Activated T-cell treated with anti-CD3 and anti-CD28 coated beads, Interleukin-2, amount 50 U/mL, for 72 hours (primary cell): ENCODE measurements at regions not wholly inside any gene's neighbourhood (a gene's known extent, or its start where the extent isn't known, plus 50 kb on each side); places are given as distances from the start of the nearest gene placed in this dataset.
"Not testable (repeated sequence)": the region's sequence is repeated elsewhere in the genome, so short reads cannot be mapped to it uniquely, and the experiment has no call there.

Experiments used
- ATAC-seq, 2 donors: fragments of 150-1000 bp; cut with Tn5 transposase; replicated peaks in 1 of 2; 2 replicates each; pipeline ENCODE4 v1.10.0; 2021; ENCODE audit warnings: moderate library complexity in 2 of 2, mild to moderate bottlenecking in 1 of 2
- DNase-seq, 2 donors: peaks; one replicate each; pipeline ENCODE4 v3.0.0; 2021 to 2022; ENCODE audit warnings: mixed read lengths in 1 of 2
- H3K27ac Mint-ChIP-seq: one replicate; pipeline ENCODE4 v1.8.0; 2022; ENCODE audit warnings: mild to moderate bottlenecking, moderate library complexity, mixed read lengths
- H3K27me3 Mint-ChIP-seq: one replicate; pipeline ENCODE4 v1.8.0; 2022; ENCODE audit warnings: low read depth, mixed read lengths
- H3K36me3 Mint-ChIP-seq, 2 donors: one replicate each; pipeline ENCODE4 v1.8.0; 2022; ENCODE audit warnings: mixed read lengths in 2 of 2, mild to moderate bottlenecking in 1 of 2; ENCODE audit not compliant: insufficient read depth in 2 of 2
- H3K4me1 Mint-ChIP-seq: one replicate; pipeline ENCODE4 v1.8.0; 2022; ENCODE audit warnings: low read depth, mixed read lengths
- H3K4me3 Mint-ChIP-seq, 2 donors: one replicate each; pipeline ENCODE4 v1.8.0; 2022; ENCODE audit warnings: mild to moderate bottlenecking in 2 of 2, mixed read lengths in 2 of 2, moderate library complexity in 2 of 2
- H3K9me3 Mint-ChIP-seq, 2 donors: one replicate each; pipeline ENCODE4 v1.8.0; 2022; ENCODE audit warnings: mixed read lengths in 2 of 2

GRCh38 chr4:111269439-111269838 lies 646.6 kb upstream of the PITX2 start:
- DNase-seq, result no peak
- H3K27ac Mint-ChIP-seq, result no peak overlapping the region
- H3K27me3 Mint-ChIP-seq, result no peaks in the 10 kb centered on the region
- no peaks in the 10 kb centered on the region for H3K4me1 Mint-ChIP-seq
- H3K36me3 Mint-ChIP-seq, result no peaks in the 10 kb centered on the region
- H3K9me3 Mint-ChIP-seq, result peaks cover 0 to 3% of the 10 kb centered on the region in 2 donors
- no peak overlapping the region for H3K4me3 Mint-ChIP-seq
- no peak for ATAC-seq

- ATAC-seq (no peak), DNase-seq (no peak)
- H3K9me3 Mint-ChIP-seq, result peaks cover 0 to 3% of the 10 kb centered on the region in 2 donors
- no peaks in the 10 kb centered on the region for H3K36me3 Mint-ChIP-seq
- H3K27ac Mint-ChIP-seq, result no peak overlapping the region
- no peak overlapping the region for H3K4me3 Mint-ChIP-seq
- no peaks in the 10 kb centered on the region for H3K4me1 Mint-ChIP-seq
- H3K27me3 Mint-ChIP-seq, result no peaks in the 10 kb centered on the region
These were observed 651.2 kb upstream of the PITX2 start for GRCh38 chr4:111274060-111274459.

GRCh38 chr4:111274486-111274885 lies 651.6 kb upstream of the PITX2 start:
- DNase-seq, result no peak
- Mint-ChIP-seq H3K4me3 (no peak overlapping the region), H3K9me3 (peaks cover 0 to 3% of the 10 kb centered on the region in 2 donors), H3K4me1 (no peaks in the 10 kb centered on the region), H3K36me3 (no peaks in the 10 kb centered on the region), H3K27me3 (no peaks in the 10 kb centered on the region), H3K27ac (no peak overlapping the region)
- no peak for ATAC-seq

- Mint-ChIP-seq H3K27me3 (no peaks in the 10 kb centered on the region), H3K36me3 (no peaks in the 10 kb centered on the region), H3K4me1 (no peaks in the 10 kb centered on the region), H3K9me3 (no peaks in the 10 kb centered on the region), H3K27ac (no peak overlapping the region), H3K4me3 (no peak overlapping the region)
- DNase-seq, result no peak
- no peak for ATAC-seq
These were observed 658.3 kb upstream of the PITX2 start for GRCh38 chr4:111281219-111281618.

GRCh38 chr4:111282035-111282434 lies 659.2 kb upstream of the PITX2 start:
- H3K4me1 Mint-ChIP-seq, result no peaks in the 10 kb centered on the region
- no peak for ATAC-seq
- H3K4me3 Mint-ChIP-seq, result no peak overlapping the region
- no peak for DNase-seq
- H3K9me3 Mint-ChIP-seq, result peaks cover 0 to 3% of the 10 kb centered on the region in 2 donors
- no peak overlapping the region for H3K27ac Mint-ChIP-seq
- H3K27me3 Mint-ChIP-seq, result no peaks in the 10 kb centered on the region
- no peaks in the 10 kb centered on the region for H3K36me3 Mint-ChIP-seq

GRCh38 chr4:111283066-111283677 lies 660.3 kb upstream of the PITX2 start:
- DNase-seq (peak; percentile 35 to 41), ATAC-seq (no peak)
- no peaks in the 10 kb centered on the region for H3K36me3 Mint-ChIP-seq
- H3K27ac Mint-ChIP-seq, result no peak overlapping the region
- no peaks in the 10 kb centered on the region for H3K27me3 Mint-ChIP-seq
- no peaks in the 10 kb centered on the region for H3K4me1 Mint-ChIP-seq
- H3K9me3 Mint-ChIP-seq, result peaks cover 0 to 3% of the 10 kb centered on the region in 2 donors
- no peak overlapping the region for H3K4me3 Mint-ChIP-seq

- H3K27ac Mint-ChIP-seq, result no peak overlapping the region
- H3K9me3 Mint-ChIP-seq, result peaks cover 0 to 4% of the 10 kb centered on the region in 2 donors
- DNase-seq (no peak), ATAC-seq (no peak)
- H3K4me1 Mint-ChIP-seq, result no peaks in the 10 kb centered on the region
- H3K36me3 Mint-ChIP-seq, result no peaks in the 10 kb centered on the region
- H3K27me3 Mint-ChIP-seq, result no peaks in the 10 kb centered on the region
- H3K4me3 Mint-ChIP-seq, result no peak overlapping the region
These were observed 673.6 kb upstream of the PITX2 start for GRCh38 chr4:111296466-111296865.

- no peak overlapping the region for H3K4me3 Mint-ChIP-seq
- H3K9me3 Mint-ChIP-seq, result peaks cover 2 to 7% of the 10 kb centered on the region in 2 donors
- DNase-seq (no peak), ATAC-seq (no peak)
- H3K27me3 Mint-ChIP-seq, result no peaks in the 10 kb centered on the region
- no peak overlapping the region for H3K27ac Mint-ChIP-seq
- no peaks in the 10 kb centered on the region for H3K4me1 Mint-ChIP-seq
- no peaks in the 10 kb centered on the region for H3K36me3 Mint-ChIP-seq
These were observed 680.9 kb upstream of the PITX2 start for GRCh38 chr4:111303806-111304205.

GRCh38 chr4:111323496-111323895 lies 700.6 kb upstream of the PITX2 start:
- Mint-ChIP-seq H3K4me3 (no peak overlapping the region), H3K36me3 (no peaks in the 10 kb centered on the region), H3K4me1 (no peaks in the 10 kb centered on the region), H3K27ac (no peak overlapping the region), H3K9me3 (no peaks in the 10 kb centered on the region), H3K27me3 (no peaks in the 10 kb centered on the region)
- DNase-seq (no peak), ATAC-seq (no peak)

GRCh38 chr4:111323916-111324315 lies 701.0 kb upstream of the PITX2 start:
- Mint-ChIP-seq H3K4me1 (no peaks in the 10 kb centered on the region), H3K36me3 (no peaks in the 10 kb centered on the region), H3K27ac (no peak overlapping the region), H3K4me3 (no peak overlapping the region), H3K9me3 (no peaks in the 10 kb centered on the region), H3K27me3 (no peaks in the 10 kb centered on the region)
- ATAC-seq (no peak), DNase-seq (no peak)

- ATAC-seq, result no peak
- Mint-ChIP-seq H3K36me3 (no peaks in the 10 kb centered on the region), H3K27ac (no peak overlapping the region), H3K27me3 (no peaks in the 10 kb centered on the region), H3K4me3 (no peak overlapping the region), H3K9me3 (peaks cover 0 to 1% of the 10 kb centered on the region in 2 donors), H3K4me1 (no peaks in the 10 kb centered on the region)
- no peak for DNase-seq
These were observed 703.6 kb upstream of the PITX2 start for GRCh38 chr4:111326450-111326849.

GRCh38 chr4:111330786-111331185 lies 707.9 kb upstream of the PITX2 start:
- no peak overlapping the region for H3K27ac Mint-ChIP-seq
- no peak for DNase-seq
- H3K4me3 Mint-ChIP-seq, result no peak overlapping the region
- no peak for ATAC-seq
- no peaks in the 10 kb centered on the region for H3K27me3 Mint-ChIP-seq
- H3K9me3 Mint-ChIP-seq, result peaks cover 0 to 2% of the 10 kb centered on the region in 2 donors
- no peaks in the 10 kb centered on the region for H3K36me3 Mint-ChIP-seq
- H3K4me1 Mint-ChIP-seq, result no peaks in the 10 kb centered on the region

- Mint-ChIP-seq H3K36me3 (no peaks in the 10 kb centered on the region), H3K27ac (no peak overlapping the region), H3K9me3 (peaks cover 2 to 5% of the 10 kb centered on the region in 2 donors), H3K27me3 (no peaks in the 10 kb centered on the region), H3K4me1 (no peaks in the 10 kb centered on the region), H3K4me3 (no peak overlapping the region)
- DNase-seq (no peak), ATAC-seq (no peak)
These were observed 711.5 kb upstream of the PITX2 start for GRCh38 chr4:111334361-111334760.

- not testable (repeated sequence) for H3K36me3 Mint-ChIP-seq, ATAC-seq, H3K9me3 Mint-ChIP-seq, H3K27ac Mint-ChIP-seq, H3K4me3 Mint-ChIP-seq, H3K4me1 Mint-ChIP-seq, H3K27me3 Mint-ChIP-seq, DNase-seq
These were observed 714.5 kb upstream of the PITX2 start for GRCh38 chr4:111337186-111337876.
